Choroid plexus epithelial cell (primary cell): ENCODE measurements at regions not wholly inside any gene's neighbourhood (a gene's known extent, or its start where the extent isn't known, plus 50 kb on each side); places are given as distances from the start of the nearest gene placed in this dataset.
"Not testable (repeated sequence)": the region's sequence is repeated elsewhere in the genome, so short reads cannot be mapped to it uniquely, and the experiment has no call there.

Source experiments
- DNase-seq: peaks from one replicate; pipeline ENCODE4 v3.0.0-alpha.2; 2010; ENCODE audit warnings: low read depth
- H3K4me3 ChIP-seq: 2 replicates; pipeline ENCODE4 v1.5.1; 2011; ENCODE audit warnings: low read depth, mild to moderate bottlenecking, control low read depth, low read length, moderate library complexity
- TF ChIP-seq, protein P1 (sequence below): conservative IDR thresholded peaks from 2 replicates; pipeline ENCODE4 v1.5.1; 2011; ENCODE audit warnings: low read depth, mild to moderate bottlenecking, control low read depth, inconsistent platforms, low read length, moderate library complexity

DNA sequence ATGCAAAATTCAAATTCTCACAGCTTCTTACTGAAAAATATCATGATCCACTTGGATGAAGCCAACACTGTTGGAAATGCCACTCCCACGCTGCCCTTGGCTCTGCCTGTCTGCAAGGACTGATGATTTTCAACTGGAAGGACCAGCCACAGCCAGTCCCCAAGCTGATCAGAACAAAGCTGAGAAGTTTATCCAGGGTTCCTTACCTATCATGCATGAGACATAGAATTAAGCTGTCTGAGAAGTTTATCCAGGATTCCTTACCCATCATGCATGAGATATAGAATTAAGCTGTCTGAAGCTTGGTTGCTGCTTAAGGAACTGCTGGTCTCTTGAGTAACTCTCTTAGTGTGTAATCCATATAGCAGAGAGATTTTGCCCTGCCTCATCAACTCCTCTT lies 159.8 kb upstream of the TMEM260 start:
- no peak overlapping the region for H3K4me3 ChIP-seq
- no peak for DNase-seq
- TF ChIP-seq, protein P1, sequence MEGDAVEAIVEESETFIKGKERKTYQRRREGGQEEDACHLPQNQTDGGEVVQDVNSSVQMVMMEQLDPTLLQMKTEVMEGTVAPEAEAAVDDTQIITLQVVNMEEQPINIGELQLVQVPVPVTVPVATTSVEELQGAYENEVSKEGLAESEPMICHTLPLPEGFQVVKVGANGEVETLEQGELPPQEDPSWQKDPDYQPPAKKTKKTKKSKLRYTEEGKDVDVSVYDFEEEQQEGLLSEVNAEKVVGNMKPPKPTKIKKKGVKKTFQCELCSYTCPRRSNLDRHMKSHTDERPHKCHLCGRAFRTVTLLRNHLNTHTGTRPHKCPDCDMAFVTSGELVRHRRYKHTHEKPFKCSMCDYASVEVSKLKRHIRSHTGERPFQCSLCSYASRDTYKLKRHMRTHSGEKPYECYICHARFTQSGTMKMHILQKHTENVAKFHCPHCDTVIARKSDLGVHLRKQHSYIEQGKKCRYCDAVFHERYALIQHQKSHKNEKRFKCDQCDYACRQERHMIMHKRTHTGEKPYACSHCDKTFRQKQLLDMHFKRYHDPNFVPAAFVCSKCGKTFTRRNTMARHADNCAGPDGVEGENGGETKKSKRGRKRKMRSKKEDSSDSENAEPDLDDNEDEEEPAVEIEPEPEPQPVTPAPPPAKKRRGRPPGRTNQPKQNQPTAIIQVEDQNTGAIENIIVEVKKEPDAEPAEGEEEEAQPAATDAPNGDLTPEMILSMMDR: no peak

DNA sequence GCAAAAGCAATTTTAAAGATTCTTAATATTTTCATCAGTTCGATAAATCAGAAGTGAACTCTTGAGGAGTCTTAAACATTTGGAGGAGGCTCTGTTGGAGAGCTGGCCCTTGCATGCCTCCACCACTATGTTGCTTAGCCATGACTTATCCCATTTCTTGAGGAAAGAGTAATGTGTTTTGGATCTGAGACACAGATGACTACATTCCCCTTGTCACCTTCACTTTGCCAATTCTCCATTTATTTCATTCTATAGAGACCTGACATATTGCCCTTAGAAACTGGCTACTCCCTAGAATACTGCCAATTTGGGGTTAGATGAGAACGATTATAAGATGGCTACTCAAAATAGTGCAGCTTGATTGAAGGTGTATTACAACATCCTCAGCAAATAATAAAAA lies 157.4 kb upstream of the TMEM260 start:
- DNase-seq: no peak
- H3K4me3 ChIP-seq: no peak overlapping the region
- TF ChIP-seq, protein P1: no peak

DNA sequence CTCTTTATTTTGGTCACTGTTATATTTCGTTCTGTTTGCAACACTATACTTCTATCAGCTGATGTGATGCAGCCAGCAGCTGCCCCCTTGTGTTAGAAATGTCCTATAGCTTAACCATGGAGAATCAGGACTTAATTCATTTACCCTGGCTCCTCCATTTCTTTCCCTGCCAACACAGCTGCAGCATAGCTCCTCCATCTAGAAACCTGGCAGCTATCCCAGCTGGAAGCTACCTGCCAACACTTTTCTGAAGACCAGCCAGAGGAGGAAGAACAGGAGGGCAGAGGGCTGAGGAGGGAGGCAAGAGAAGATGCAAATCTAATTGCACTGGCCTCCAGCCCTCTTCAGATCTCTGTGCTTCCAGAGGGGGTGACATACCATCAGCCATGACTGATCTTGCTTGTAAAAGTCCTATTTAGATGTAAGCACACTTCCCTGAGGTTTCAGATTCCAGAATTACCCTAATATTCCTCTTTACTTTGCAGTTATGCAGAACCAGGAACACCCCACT lies 156.8 kb upstream of the TMEM260 start:
- DNase-seq: peak; percentile 90
- H3K4me3 ChIP-seq: no peak overlapping the region
- TF ChIP-seq, protein P1: peak; percentile 88

DNA sequence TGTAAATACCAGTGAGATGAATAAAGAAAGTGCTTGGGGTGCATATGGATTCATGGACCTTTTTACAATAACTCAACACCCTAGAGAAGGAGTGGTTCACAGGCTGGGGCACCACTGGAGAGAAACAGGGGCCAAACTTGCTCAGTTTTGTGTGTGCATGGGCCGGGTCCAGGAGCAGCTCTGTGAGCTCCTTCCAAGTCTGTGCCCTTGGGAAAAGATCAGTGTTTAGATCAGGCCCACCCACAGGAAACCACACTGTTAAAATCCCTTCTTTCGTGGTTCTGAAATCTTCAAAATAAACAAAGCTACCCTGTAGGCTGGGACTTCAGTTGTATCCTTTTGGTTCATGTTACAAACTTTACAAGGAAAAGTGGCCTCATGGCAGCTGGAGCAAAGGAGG lies 156.1 kb upstream of the TMEM260 start:
- DNase-seq: peak; percentile 56
- H3K4me3 ChIP-seq: no peak overlapping the region
- TF ChIP-seq, protein P1: no peak

DNA sequence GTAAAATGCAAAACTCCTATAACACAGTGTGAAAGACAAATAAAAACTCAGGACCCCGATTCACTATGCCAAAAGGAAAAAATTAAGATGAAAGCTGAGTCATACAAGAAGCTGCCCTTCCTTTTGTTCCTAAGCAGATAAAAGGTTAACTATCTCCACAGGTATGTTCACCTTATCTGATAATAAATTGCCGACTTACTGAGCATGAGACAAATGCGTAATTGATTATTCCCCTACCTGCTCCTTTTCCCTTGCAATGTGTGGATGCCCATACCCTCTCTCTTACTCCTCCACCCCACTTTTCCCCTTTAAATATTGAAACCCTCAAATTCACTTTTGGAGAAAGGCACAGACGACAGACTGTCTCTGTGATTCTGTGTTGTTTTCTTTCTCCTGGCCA lies 148.6 kb upstream of the TMEM260 start:
- H3K4me3 ChIP-seq: no peak overlapping the region
- DNase-seq: no peak
- TF ChIP-seq, protein P1: no peak

DNA sequence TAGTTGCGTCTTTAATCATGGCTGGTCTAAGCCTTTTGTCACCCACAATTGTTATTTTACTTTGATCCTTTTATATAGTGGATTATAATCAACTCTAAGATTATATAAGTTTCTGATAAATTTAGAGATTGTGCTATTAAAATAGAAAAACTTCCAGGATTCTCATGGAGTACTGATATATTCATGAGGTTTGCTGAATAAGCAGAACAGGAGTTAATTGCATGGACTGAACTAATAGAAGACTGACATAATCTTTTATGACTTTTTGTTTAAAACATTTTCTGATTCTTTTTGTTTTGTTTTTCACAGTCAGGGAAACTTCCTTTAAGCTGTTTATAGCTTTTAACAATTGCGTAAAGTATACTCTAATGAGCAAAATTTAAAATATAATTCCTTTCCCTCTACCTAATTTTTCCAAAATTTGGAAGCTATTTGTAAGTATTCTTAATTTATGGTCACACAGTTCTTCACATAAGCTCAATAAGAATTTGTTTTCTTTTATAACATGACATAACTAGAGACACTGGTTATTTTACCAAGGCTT lies 129.9 kb upstream of the TMEM260 start:
- TF ChIP-seq, protein P1: no peak
- H3K4me3 ChIP-seq: no peak overlapping the region
- no peak for DNase-seq

DNA sequence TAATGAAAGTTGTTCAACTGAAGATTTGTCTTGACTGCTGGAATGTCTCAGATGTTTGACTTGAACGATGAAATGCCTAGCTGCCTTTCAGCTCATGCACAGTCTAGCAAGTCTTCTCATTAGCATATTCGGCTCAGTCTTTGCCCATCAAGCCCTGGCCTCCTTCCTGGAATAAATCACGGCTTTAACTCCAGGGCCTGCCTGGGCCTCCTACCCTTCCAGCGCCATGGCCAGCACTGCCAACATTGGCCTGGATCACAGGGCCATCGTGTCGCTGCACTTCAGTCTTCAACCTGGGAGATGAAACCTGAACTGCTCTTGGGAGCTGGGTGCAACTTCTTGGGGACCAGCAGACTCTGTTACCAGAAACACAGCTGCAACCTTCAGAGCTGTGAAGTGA lies 126.7 kb upstream of the TMEM260 start:
- TF ChIP-seq, protein P1: no peak
- DNase-seq: no peak
- no peak overlapping the region for H3K4me3 ChIP-seq

DNA sequence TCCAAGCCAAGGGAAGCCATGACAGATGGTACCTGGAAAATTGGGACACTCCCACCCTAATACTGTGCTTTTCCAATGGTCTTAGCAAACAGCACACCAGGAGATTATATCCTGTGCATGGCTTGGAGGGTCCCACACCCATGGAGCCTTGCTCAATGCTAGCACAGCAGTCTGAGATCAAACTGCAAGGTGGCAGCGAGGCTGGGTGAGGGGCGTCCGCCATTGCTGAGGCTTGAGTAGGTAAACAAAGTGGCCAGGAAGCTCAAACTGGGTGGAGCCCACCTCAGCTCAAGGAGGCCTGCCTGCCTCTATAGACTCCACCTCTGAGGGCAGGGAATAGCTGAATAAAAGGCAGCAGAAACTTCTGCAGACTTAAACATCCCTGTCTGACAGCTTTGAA lies 124.9 kb upstream of the TMEM260 start:
- not testable (repeated sequence) for H3K4me3 ChIP-seq, DNase-seq
